HG03095 (cell line): ENCODE measurements at regions not wholly inside any gene's neighbourhood (a gene's known extent, or its start where the extent isn't known, plus 50 kb on each side); places are given as distances from the start of the nearest gene placed in this dataset.
"Not testable (repeated sequence)": the region's sequence is repeated elsewhere in the genome, so short reads cannot be mapped to it uniquely, and the experiment has no call there.

ENCODE experiments used
- ATAC-seq: cut with Tn5 transposase; IDR thresholded peaks from one replicate; pipeline ENCODE4 v1.9.1; 2021; ENCODE audit warnings: moderate library complexity; ENCODE audit not compliant: unreplicated experiment

GRCh38 chr11:112310848-112311247 lies 50.2 kb upstream of the PLET1 start:
- ATAC-seq = no peak

GRCh38 chr11:112315057-112315720 lies 54.5 kb upstream of the PLET1 start:
- no peak for ATAC-seq

- ATAC-seq = no peak
Measured at GRCh38 chr11:112315861-112316739, 55.4 kb upstream of the PLET1 start.

GRCh38 chr11:112316971-112317370 lies 56.3 kb upstream of the PLET1 start:
- ATAC-seq = no peak

GRCh38 chr11:112318184-112318591 lies 57.5 kb upstream of the PLET1 start:
- no peak for ATAC-seq

GRCh38 chr11:112318661-112319060 lies 58.0 kb upstream of the PLET1 start:
- ATAC-seq = no peak

- no peak for ATAC-seq
Measured at GRCh38 chr11:112320668-112321067, 60.0 kb upstream of the PLET1 start.

GRCh38 chr11:112321501-112322172 lies 61.0 kb upstream of the PLET1 start:
- no peak for ATAC-seq

GRCh38 chr11:112322173-112322790 lies 61.6 kb upstream of the PLET1 start:
- no peak for ATAC-seq

GRCh38 chr11:112334381-112334780 lies 73.7 kb upstream of the PLET1 start:
- ATAC-seq = no peak

- no peak for ATAC-seq
Measured at GRCh38 chr11:112336356-112336886, 75.8 kb upstream of the PLET1 start.

GRCh38 chr11:112339566-112339965 lies 78.9 kb upstream of the PLET1 start:
- no peak for ATAC-seq

- no peak for ATAC-seq
Measured at GRCh38 chr11:112343368-112344039, 82.8 kb upstream of the PLET1 start.

- no peak for ATAC-seq
Measured at GRCh38 chr11:112344040-112344413, 83.4 kb upstream of the PLET1 start.

GRCh38 chr11:112345166-112345565 lies 84.5 kb upstream of the PLET1 start:
- ATAC-seq = no peak

GRCh38 chr11:112345706-112346105 lies 85.0 kb upstream of the PLET1 start:
- ATAC-seq = no peak

- ATAC-seq = no peak
Measured at GRCh38 chr11:112346586-112346985, 85.9 kb upstream of the PLET1 start.

GRCh38 chr11:112348480-112349029 lies 87.9 kb upstream of the PLET1 start:
- no peak for ATAC-seq

GRCh38 chr11:112351423-112351822 lies 90.8 kb upstream of the PLET1 start:
- not testable (repeated sequence) for ATAC-seq

- ATAC-seq = no peak
Measured at GRCh38 chr11:112352907-112353306, 92.2 kb upstream of the PLET1 start.
